ENCODE measurements at regions not wholly inside any gene's neighbourhood (a gene's known extent, or its start where the extent isn't known, plus 50 kb on each side); places are given as distances from the start of the nearest gene placed in this dataset.
"Not testable (repeated sequence)": the region's sequence is repeated elsewhere in the genome, so short reads cannot be mapped to it uniquely, and the experiment has no call there.

- Mint-ChIP-seq H3K27ac (ENCODE audit: unreplicated experiment) (no peak overlapping the region), H3K36me3 (ENCODE audit: low read depth) (no peaks in the 10 kb centered on the region), H3K27me3 (ENCODE audit: low read depth) (no peaks in the 10 kb centered on the region), H3K9me3 (ENCODE audit: low read depth) (peaks cover 4% of the 10 kb centered on the region), H3K4me1 (ENCODE audit: low read depth) (peaks cover 7% of the 10 kb centered on the region), H3K4me3 (ENCODE audit: unreplicated experiment) (no peak overlapping the region)
- no peak for DNase-seq (ENCODE audit: low spot score)
- TF ChIP-seq, protein P1, sequence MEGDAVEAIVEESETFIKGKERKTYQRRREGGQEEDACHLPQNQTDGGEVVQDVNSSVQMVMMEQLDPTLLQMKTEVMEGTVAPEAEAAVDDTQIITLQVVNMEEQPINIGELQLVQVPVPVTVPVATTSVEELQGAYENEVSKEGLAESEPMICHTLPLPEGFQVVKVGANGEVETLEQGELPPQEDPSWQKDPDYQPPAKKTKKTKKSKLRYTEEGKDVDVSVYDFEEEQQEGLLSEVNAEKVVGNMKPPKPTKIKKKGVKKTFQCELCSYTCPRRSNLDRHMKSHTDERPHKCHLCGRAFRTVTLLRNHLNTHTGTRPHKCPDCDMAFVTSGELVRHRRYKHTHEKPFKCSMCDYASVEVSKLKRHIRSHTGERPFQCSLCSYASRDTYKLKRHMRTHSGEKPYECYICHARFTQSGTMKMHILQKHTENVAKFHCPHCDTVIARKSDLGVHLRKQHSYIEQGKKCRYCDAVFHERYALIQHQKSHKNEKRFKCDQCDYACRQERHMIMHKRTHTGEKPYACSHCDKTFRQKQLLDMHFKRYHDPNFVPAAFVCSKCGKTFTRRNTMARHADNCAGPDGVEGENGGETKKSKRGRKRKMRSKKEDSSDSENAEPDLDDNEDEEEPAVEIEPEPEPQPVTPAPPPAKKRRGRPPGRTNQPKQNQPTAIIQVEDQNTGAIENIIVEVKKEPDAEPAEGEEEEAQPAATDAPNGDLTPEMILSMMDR (IDR thresholded peaks at IDR 0.05), result no peak
Measured at GRCh38 chr12:86719381-86719780, 463.2 kb upstream of the MGAT4C start.

DNA sequence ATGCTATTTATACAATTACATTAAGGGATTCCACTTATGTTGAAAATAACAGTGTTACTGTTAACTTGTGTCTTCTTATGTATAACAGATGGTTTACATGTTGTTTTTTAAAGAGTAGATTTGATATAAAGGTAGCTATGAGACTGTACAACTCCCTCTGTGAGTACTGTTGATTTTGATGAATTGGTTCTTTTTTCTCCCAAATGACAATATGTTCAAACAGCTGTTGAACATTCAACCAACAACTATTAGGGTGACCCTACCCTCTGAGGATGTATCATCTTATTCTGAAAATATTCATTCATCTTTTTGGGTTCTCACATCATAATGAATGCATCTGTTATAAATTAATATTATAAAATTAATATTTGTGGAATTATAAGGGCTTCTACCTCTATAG lies 456.9 kb upstream of the MGAT4C start:
- H3K36me3 Mint-ChIP-seq (ENCODE audit: low read depth), result peaks cover 2% of the 10 kb centered on the region
- H3K27ac Mint-ChIP-seq (ENCODE audit: unreplicated experiment), result peak overlapping the region; percentile 88
- H3K27me3 Mint-ChIP-seq (ENCODE audit: low read depth), result no peaks in the 10 kb centered on the region
- TF ChIP-seq, protein P1 (IDR thresholded peaks at IDR 0.05), result no peak
- no peak for DNase-seq (ENCODE audit: low spot score)
- peaks cover 11% of the 10 kb centered on the region for H3K9me3 Mint-ChIP-seq (ENCODE audit: low read depth)
- no peak overlapping the region for H3K4me3 Mint-ChIP-seq (ENCODE audit: unreplicated experiment)
- peaks cover 19% of the 10 kb centered on the region for H3K4me1 Mint-ChIP-seq (ENCODE audit: low read depth)

- Mint-ChIP-seq H3K36me3 (ENCODE audit: low read depth) (peaks cover 2% of the 10 kb centered on the region), H3K27ac (ENCODE audit: unreplicated experiment) (peak overlapping the region; percentile 88), H3K27me3 (ENCODE audit: low read depth) (no peaks in the 10 kb centered on the region), H3K4me1 (ENCODE audit: low read depth) (peaks cover 19% of the 10 kb centered on the region), H3K4me3 (ENCODE audit: unreplicated experiment) (peak overlapping the region; percentile 11), H3K9me3 (ENCODE audit: low read depth) (peaks cover 11% of the 10 kb centered on the region)
- TF ChIP-seq, protein P1 (IDR thresholded peaks at IDR 0.05), result no peak
- no peak for DNase-seq (ENCODE audit: low spot score)
Measured at GRCh38 chr12:86712425-86712843, 456.2 kb upstream of the MGAT4C start.

GRCh38 chr12:86711731-86712130 lies 455.5 kb upstream of the MGAT4C start:
- no peak overlapping the region for H3K4me3 Mint-ChIP-seq (ENCODE audit: unreplicated experiment)
- H3K27me3 Mint-ChIP-seq (ENCODE audit: low read depth), result no peaks in the 10 kb centered on the region
- peaks cover 17% of the 10 kb centered on the region for H3K9me3 Mint-ChIP-seq (ENCODE audit: low read depth)
- no peak overlapping the region for H3K27ac Mint-ChIP-seq (ENCODE audit: unreplicated experiment)
- peaks cover 19% of the 10 kb centered on the region for H3K4me1 Mint-ChIP-seq (ENCODE audit: low read depth)
- TF ChIP-seq, protein P1 (IDR thresholded peaks at IDR 0.05), result no peak
- DNase-seq (ENCODE audit: low spot score), result no peak
- H3K36me3 Mint-ChIP-seq (ENCODE audit: low read depth), result peaks cover 5% of the 10 kb centered on the region

- H3K27ac Mint-ChIP-seq (ENCODE audit: unreplicated experiment), result no peak overlapping the region
Measured at GRCh38 chr12:86710109-86710508, 453.9 kb upstream of the MGAT4C start.

GRCh38 chr12:86709017-86709416 lies 452.8 kb upstream of the MGAT4C start:
- not testable (repeated sequence) for H3K36me3 Mint-ChIP-seq (ENCODE audit: low read depth); H3K27me3 Mint-ChIP-seq (ENCODE audit: low read depth); H3K27ac Mint-ChIP-seq (ENCODE audit: unreplicated experiment); DNase-seq (ENCODE audit: low spot score); H3K4me3 Mint-ChIP-seq (ENCODE audit: unreplicated experiment)
- Mint-ChIP-seq H3K4me1 (ENCODE audit: low read depth) (peaks cover 19% of the 10 kb centered on the region), H3K9me3 (ENCODE audit: low read depth) (peaks cover 21% of the 10 kb centered on the region)

More at GRCh38 chr12:86710109-86710508, 453.9 kb upstream of the MGAT4C start:
- DNase-seq (ENCODE audit: low spot score), result no peak
- Mint-ChIP-seq H3K27me3 (ENCODE audit: low read depth) (no peaks in the 10 kb centered on the region), H3K9me3 (ENCODE audit: low read depth) (peaks cover 21% of the 10 kb centered on the region), H3K4me1 (ENCODE audit: low read depth) (peaks cover 19% of the 10 kb centered on the region), H3K36me3 (ENCODE audit: low read depth) (peaks cover 5% of the 10 kb centered on the region), H3K4me3 (ENCODE audit: unreplicated experiment) (no peak overlapping the region)
- TF ChIP-seq, protein P1 (IDR thresholded peaks at IDR 0.05), result no peak
